Sigmoid colon (tissue), 6 donors: ENCODE measurements at regions not wholly inside any gene's neighbourhood (a gene's known extent, or its start where the extent isn't known, plus 50 kb on each side); places are given as distances from the start of the nearest gene placed in this dataset.

Source experiments
- DNase-seq: peaks from one replicate; pipeline ENCODE4 v3.0.0-alpha.2; 2019
- H3K27ac ChIP-seq, 4 donors: fragments of 200-600 bp; sonication (generic); one replicate each; pipeline ENCODE4 v1.5.1; 2016 to 2019; ENCODE audit warnings: mild to moderate bottlenecking in 1 of 4
- H3K27me3 ChIP-seq, 3 donors: fragments of 200-600 bp; sonication (generic); one replicate each; pipeline ENCODE4 v1.5.1; 2019; ENCODE audit warnings: mild to moderate bottlenecking in 1 of 3
- H3K36me3 ChIP-seq, 4 donors: fragments of 200-600 bp; sonication (generic); one replicate each; pipeline ENCODE4 v1.5.1; 2016 to 2019
- H3K4me1 ChIP-seq, 4 donors: fragments of 200-600 bp; sonication (generic); one replicate each; pipeline ENCODE4 v1.5.1; 2017 to 2019
- H3K4me3 ChIP-seq, 4 donors: fragments of 200-600 bp; sonication (generic); one replicate each; pipeline ENCODE4 v1.5.1; 2017 to 2019; ENCODE audit warnings: mild to moderate bottlenecking in 2 of 4, moderate library complexity in 1 of 4
- H3K9me3 ChIP-seq, 4 donors: fragments of 200-600 bp in 3 of 4; sonication (generic) in 3 of 4; one replicate each; pipeline versions ENCODE4 v1.5.1 to v1.6.1; 2013 to 2019
- EP300 ChIP-seq, 4 donors: sonication (generic); formaldehyde crosslinking; IDR thresholded peaks; one replicate each; pipeline ENCODE4 v1.6.1; 2017; ENCODE audit warnings: antibody characterized with exemption in 4 of 4
- POLR2A ChIP-seq, 2 donors: fragments of 450-650 bp; IDR thresholded peaks; one replicate each; pipeline ENCODE4 v1.6.1; 2016; ENCODE audit warnings: antibody characterized with exemption in 2 of 2, mild to moderate bottlenecking in 2 of 2, moderate library complexity in 2 of 2
- POLR2AphosphoS5 ChIP-seq, 4 donors: sonication (generic); formaldehyde crosslinking; IDR thresholded peaks; one replicate each; pipeline ENCODE4 v1.6.1; 2017; ENCODE audit warnings: antibody characterized with exemption in 4 of 4
- WGBS, 2 donors: extraction: QIAGEN DNeasy Blood & Tissue Kit; methylation state at CpG; one replicate each; pipeline ENCODE4 v1.1.7; 2013; 5-methylcytosine and 5-hydroxymethylcytosine counted together
- intact Hi-C: fragments of 100-400 bp; cut with DNase I; formaldehyde crosslinking; loops from one replicate; pipeline ENCODE4 v1.15.1; 2023
- TF ChIP-seq, protein P1 (sequence below), 4 experiments: fragments of 450-650 bp in 3 of 4; fragments of 200-600 bp in 1 of 4; IDR thresholded peaks; one replicate each; pipeline ENCODE4 v1.5.1; 2016 to 2019; ENCODE audit warnings: antibody characterized with exemption in 4 of 4, mild to moderate bottlenecking in 3 of 4, moderate library complexity in 2 of 4
- donor health status: healthy with polysubstance abuse.
- donor health status: healthy.

- Histone ChIP-seq H3K4me3 (no peak overlapping the region), H3K9me3 (no peaks in the 10 kb centered on the region), H3K27me3 (no peaks in the 10 kb centered on the region), H3K4me1 (no peaks in the 10 kb centered on the region), H3K27ac (no peak overlapping the region), H3K36me3 (no peaks in the 10 kb centered on the region)
- TF ChIP-seq, protein P1, sequence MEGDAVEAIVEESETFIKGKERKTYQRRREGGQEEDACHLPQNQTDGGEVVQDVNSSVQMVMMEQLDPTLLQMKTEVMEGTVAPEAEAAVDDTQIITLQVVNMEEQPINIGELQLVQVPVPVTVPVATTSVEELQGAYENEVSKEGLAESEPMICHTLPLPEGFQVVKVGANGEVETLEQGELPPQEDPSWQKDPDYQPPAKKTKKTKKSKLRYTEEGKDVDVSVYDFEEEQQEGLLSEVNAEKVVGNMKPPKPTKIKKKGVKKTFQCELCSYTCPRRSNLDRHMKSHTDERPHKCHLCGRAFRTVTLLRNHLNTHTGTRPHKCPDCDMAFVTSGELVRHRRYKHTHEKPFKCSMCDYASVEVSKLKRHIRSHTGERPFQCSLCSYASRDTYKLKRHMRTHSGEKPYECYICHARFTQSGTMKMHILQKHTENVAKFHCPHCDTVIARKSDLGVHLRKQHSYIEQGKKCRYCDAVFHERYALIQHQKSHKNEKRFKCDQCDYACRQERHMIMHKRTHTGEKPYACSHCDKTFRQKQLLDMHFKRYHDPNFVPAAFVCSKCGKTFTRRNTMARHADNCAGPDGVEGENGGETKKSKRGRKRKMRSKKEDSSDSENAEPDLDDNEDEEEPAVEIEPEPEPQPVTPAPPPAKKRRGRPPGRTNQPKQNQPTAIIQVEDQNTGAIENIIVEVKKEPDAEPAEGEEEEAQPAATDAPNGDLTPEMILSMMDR (IDR thresholded peaks at IDR 0.05) = no peak
- TF ChIP-seq POLR2AphosphoS5 (IDR thresholded peaks at IDR 0.05) (no peak), POLR2A (IDR thresholded peaks at IDR 0.05) (no peak), EP300 (IDR thresholded peaks at IDR 0.05) (no peak)
- DNase-seq = no peak
- intact Hi-C loops = no loop called here
- WGBS, 2 donors = 78 to 84% methylated on average over 3 of the region's 3 CpGs
These were observed 288.6 kb downstream of the BAMBI start for GRCh38 chr10:28965937-28966336.

GRCh38 chr10:28967031-28967430 lies 289.7 kb downstream of the BAMBI start:
- H3K27ac ChIP-seq = no peak overlapping the region
- no peak for TF ChIP-seq EP300 (IDR thresholded peaks at IDR 0.05)
- 79 to 87% methylated on average over 2 of the region's 2 CpGs for WGBS, 2 donors
- no peak overlapping the region for H3K4me3 ChIP-seq
- intact Hi-C loops = no loop called here
- H3K9me3 ChIP-seq = no peaks in the 10 kb centered on the region
- DNase-seq = no peak
- H3K36me3 ChIP-seq = no peaks in the 10 kb centered on the region
- no peaks in the 10 kb centered on the region for H3K4me1 ChIP-seq
- H3K27me3 ChIP-seq = no peaks in the 10 kb centered on the region

GRCh38 chr10:28969413-28969812 lies 292.1 kb downstream of the BAMBI start:
- no peak overlapping the region for H3K27ac ChIP-seq
- intact Hi-C loops = no loop called here
- no peak overlapping the region for H3K4me3 ChIP-seq
- TF ChIP-seq POLR2A (IDR thresholded peaks at IDR 0.05) = no peak
- TF ChIP-seq EP300 (IDR thresholded peaks at IDR 0.05) = no peak
- TF ChIP-seq POLR2AphosphoS5 (IDR thresholded peaks at IDR 0.05) = no peak
- no peaks in the 10 kb centered on the region for H3K27me3 ChIP-seq
- H3K36me3 ChIP-seq = no peaks in the 10 kb centered on the region
- H3K9me3 ChIP-seq = no peaks in the 10 kb centered on the region
- H3K4me1 ChIP-seq = no peaks in the 10 kb centered on the region
- 65 to 80% methylated on average over 4 of the region's 4 CpGs for whole genome bisulfite sequencing, 2 donors
- DNase-seq = no peak

GRCh38 chr10:28970231-28970630 lies 292.9 kb downstream of the BAMBI start:
- WGBS, 2 donors = 85 to 88% methylated on average over 6 of the region's 6 CpGs
- DNase-seq = no peak
- no peaks in the 10 kb centered on the region for H3K36me3 ChIP-seq
- no peak overlapping the region for H3K27ac ChIP-seq
- H3K27me3 ChIP-seq = no peaks in the 10 kb centered on the region
- no peak overlapping the region for H3K4me3 ChIP-seq
- no peaks in the 10 kb centered on the region for H3K4me1 ChIP-seq
- no peaks in the 10 kb centered on the region for H3K9me3 ChIP-seq
- TF ChIP-seq POLR2A (IDR thresholded peaks at IDR 0.05) (no peak), POLR2AphosphoS5 (IDR thresholded peaks at IDR 0.05) (no peak), EP300 (IDR thresholded peaks at IDR 0.05) (no peak)
- TF ChIP-seq, protein P1 (IDR thresholded peaks at IDR 0.05) = no peak
- intact Hi-C loops = no loop called here

DNA sequence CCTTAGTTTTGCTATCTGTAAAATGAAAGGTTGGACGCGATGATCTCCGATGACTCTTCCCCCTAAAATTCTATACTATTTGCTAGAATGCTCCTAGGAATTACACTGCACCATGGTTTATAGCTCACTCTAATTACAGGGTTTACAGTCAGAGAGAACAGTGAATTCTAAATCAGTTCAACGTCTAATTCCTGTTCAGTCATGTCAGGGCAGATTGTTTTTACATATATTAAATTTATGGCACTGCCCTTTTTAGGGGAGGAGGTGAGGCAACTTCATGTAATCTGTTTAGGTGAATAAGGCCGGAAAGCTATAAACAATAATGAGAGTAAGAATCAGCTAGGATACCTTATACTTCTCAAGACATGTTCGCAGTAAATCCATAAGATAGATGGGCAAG lies 293.9 kb downstream of the BAMBI start:
- H3K4me3 ChIP-seq = no peak overlapping the region
- H3K9me3 ChIP-seq = no peaks in the 10 kb centered on the region
- no peaks in the 10 kb centered on the region for H3K36me3 ChIP-seq
- intact Hi-C loops = no loop called here
- no peaks in the 10 kb centered on the region for H3K27me3 ChIP-seq
- TF ChIP-seq POLR2AphosphoS5 (IDR thresholded peaks at IDR 0.05) = no peak
- no peak for TF ChIP-seq EP300 (IDR thresholded peaks at IDR 0.05)
- no peak for TF ChIP-seq POLR2A (IDR thresholded peaks at IDR 0.05)
- TF ChIP-seq, protein P1 (IDR thresholded peaks at IDR 0.05) = no peak
- WGBS, 2 donors = 84 to 89% methylated on average over 6 of the region's 6 CpGs
- no peak overlapping the region for H3K27ac ChIP-seq
- no peaks in the 10 kb centered on the region for H3K4me1 ChIP-seq
- no peak for DNase-seq

DNA sequence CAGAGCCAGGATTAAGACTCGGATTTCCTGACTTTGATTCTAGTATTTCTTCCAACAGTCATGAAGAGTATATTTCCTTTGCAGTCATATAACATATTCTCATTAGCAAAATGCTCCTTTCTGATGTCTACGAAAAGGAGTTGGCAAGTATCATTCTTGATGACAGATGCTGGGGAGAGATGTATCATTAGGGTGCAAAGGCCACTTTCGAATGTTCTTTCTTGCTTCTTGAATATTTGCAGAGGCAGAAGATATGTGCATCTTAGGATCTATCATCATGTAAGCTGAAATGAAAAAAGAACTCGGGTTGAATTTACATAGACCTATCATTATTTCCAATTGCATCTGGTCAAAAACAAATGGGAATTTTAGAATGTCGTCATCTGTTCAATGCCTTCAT lies 294.4 kb downstream of the BAMBI start:
- H3K9me3 ChIP-seq = no peaks in the 10 kb centered on the region
- H3K27ac ChIP-seq = no peak overlapping the region
- no peak for DNase-seq
- intact Hi-C loops = no loop called here
- no peaks in the 10 kb centered on the region for H3K36me3 ChIP-seq
- no peaks in the 10 kb centered on the region for H3K4me1 ChIP-seq
- 80 to 88% methylated on average over 5 of the region's 5 CpGs for WGBS, 2 donors
- TF ChIP-seq, protein P1 (IDR thresholded peaks at IDR 0.05) = no peak
- TF ChIP-seq EP300 (IDR thresholded peaks at IDR 0.05) (no peak), POLR2A (IDR thresholded peaks at IDR 0.05) (no peak)
- H3K27me3 ChIP-seq = no peaks in the 10 kb centered on the region
- no peak overlapping the region for H3K4me3 ChIP-seq
